Fibroblast of skin of left biceps (primary cell): ENCODE measurements at regions not wholly inside any gene's neighbourhood (a gene's known extent, or its start where the extent isn't known, plus 50 kb on each side); places are given as distances from the start of the nearest gene placed in this dataset.
"Not testable (repeated sequence)": the region's sequence is repeated elsewhere in the genome, so short reads cannot be mapped to it uniquely, and the experiment has no call there.

ENCODE experiments used
- DNase-seq, 2 experiments: peaks; one replicate each; pipeline ENCODE4 v3.0.0-alpha.2; 2013; ENCODE audit warnings: low read depth in 2 of 2

GRCh38 chr15:56811586-56811985 is 78.3 kb upstream of the ZNF280D start:
- DNase-seq = no peak

GRCh38 chr15:56808160-56808559 is 74.9 kb upstream of the ZNF280D start:
- DNase-seq = no peak

GRCh38 chr15:56806148-56806536 is 72.8 kb upstream of the ZNF280D start:
- DNase-seq = no peak

- DNase-seq = peak; percentile 66 to 70
Observed at GRCh38 chr15:56805466-56806147, 72.3 kb upstream of the ZNF280D start.

GRCh38 chr15:56804938-56805337 is 71.6 kb upstream of the ZNF280D start:
- peak in 1 of 2 experiments; percentile 53 for DNase-seq

GRCh38 chr15:56804279-56804678 is 71.0 kb upstream of the ZNF280D start:
- no peak for DNase-seq

GRCh38 chr15:56802161-56802560 is 68.9 kb upstream of the ZNF280D start:
- no peak for DNase-seq

GRCh38 chr15:56798639-56799038 is 65.3 kb upstream of the ZNF280D start:
- no peak for DNase-seq

- no peak for DNase-seq
Observed at GRCh38 chr15:56797720-56798275, 64.5 kb upstream of the ZNF280D start.

GRCh38 chr15:56795502-56795901 is 62.2 kb upstream of the ZNF280D start:
- DNase-seq = no peak

- peak; percentile 68 to 73 for DNase-seq
Observed at GRCh38 chr15:56794553-56795329, 61.4 kb upstream of the ZNF280D start.

- peak; percentile 65 to 70 for DNase-seq
Observed at GRCh38 chr15:56794165-56794552, 60.9 kb upstream of the ZNF280D start.

- DNase-seq = no peak
Observed at GRCh38 chr15:56792211-56792610, 58.9 kb upstream of the ZNF280D start.

- DNase-seq = not testable (repeated sequence)
Observed at GRCh38 chr15:56791521-56791920, 58.2 kb upstream of the ZNF280D start.

- DNase-seq = no peak
Observed at GRCh38 chr15:56788359-56788758, 55.0 kb upstream of the ZNF280D start.

- DNase-seq = no peak
Observed at GRCh38 chr15:56786966-56787365, 53.7 kb upstream of the ZNF280D start.

GRCh38 chr15:56783857-56784661 is 50.8 kb upstream of the ZNF280D start:
- no peak for DNase-seq

- no peak for DNase-seq
Observed at GRCh38 chr15:56783156-56783856, 50.0 kb upstream of the ZNF280D start.
